ENCODE measurements at regions not wholly inside any gene's neighbourhood (a gene's known extent, or its start where the extent isn't known, plus 50 kb on each side); places are given as distances from the start of the nearest gene placed in this dataset.

DNA sequence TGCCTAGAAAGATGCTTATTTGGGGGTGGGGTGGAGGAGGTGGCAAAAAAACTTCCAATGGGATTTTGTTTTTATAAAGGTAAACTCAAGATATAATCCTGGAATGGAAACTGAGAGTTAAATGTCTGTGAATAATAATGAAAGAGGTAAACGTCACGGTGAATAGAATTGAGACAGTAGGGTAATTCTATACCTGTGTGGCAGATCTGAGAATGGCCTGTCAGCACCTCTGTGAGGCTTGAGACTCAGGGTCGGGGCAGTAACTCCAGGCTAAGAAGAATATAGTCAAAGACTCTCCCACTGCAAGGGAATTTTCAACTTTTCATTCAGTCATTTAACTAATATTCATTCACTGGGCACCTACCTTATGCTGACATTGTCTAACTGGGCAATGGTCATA lies 581.2 kb upstream of the ZNF608 start:
- no peak for DNase-seq (ENCODE audit: low spot score)

DNA sequence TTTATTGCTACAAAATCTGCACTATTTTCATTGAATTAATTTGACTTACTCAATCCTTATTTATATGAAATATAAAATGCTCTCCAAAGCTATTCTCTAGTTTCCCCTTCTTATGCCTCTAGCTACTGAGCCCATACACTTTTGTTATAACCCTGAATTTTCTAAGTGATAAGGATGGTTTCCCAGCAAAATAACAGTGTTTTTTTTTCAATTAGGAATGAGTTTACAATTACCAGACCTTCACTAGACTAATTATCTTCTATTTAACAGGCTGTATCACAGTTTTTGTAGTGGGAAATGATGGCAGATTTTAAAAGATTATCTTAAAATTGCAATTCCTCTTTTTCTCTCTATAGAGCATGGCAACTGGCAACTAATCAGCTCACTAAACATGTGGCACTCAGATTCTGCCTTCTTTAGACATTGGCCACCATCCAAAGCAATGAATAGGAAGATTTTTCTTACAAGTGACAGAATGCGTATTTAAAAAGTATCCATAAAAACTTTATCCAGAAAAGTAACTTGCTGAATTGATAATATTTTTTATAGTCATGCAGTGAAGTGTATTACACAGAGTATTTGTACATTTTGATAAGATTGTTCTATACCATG lies 585.7 kb upstream of the ZNF608 start:
- DNase-seq (ENCODE audit: low spot score), result no peak

DNA sequence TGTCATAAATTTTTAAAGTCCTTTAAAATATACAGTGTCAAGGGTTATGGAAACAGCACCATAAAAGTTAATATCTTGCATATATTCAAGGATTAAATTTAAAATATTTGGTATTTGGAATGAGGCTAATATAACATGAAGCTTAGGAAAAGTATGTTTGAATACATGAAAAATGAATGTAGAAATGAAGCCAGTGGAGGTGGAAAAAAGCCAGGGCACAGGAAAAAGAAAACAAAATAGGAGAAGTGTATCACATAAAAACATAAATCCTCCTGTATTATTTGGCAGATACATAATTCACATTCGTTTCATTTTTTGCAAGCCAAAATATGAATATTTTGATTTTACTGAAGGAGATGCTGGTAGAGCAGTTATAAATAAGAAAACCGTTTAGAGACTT lies 587.0 kb upstream of the ZNF608 start:
- DNase-seq (ENCODE audit: low spot score), result no peak

DNA sequence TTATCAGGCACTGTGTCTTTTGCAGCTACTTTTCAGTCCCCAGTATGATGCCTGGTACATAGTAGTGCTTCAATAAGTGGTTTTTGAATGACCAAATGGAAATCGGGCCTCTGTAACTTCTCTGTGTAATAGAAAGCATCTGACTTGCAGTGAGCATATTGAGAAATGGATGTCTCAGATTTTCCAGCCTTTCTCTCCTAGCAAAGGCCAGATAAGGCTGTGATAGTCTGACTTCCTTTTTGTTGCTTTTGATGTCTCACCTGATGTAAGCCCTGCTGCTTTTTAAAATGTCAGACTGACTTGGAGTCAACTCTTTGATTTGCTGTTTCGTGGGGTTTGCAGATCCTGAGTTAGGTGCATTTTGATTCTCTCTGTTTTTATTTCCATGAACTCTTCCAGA lies 590.0 kb upstream of the ZNF608 start:
- no peak for DNase-seq (ENCODE audit: low spot score)

GRCh38 chr5:125337294-125337693 lies 590.9 kb upstream of the ZNF608 start:
- no peak for DNase-seq (ENCODE audit: low spot score)

DNA sequence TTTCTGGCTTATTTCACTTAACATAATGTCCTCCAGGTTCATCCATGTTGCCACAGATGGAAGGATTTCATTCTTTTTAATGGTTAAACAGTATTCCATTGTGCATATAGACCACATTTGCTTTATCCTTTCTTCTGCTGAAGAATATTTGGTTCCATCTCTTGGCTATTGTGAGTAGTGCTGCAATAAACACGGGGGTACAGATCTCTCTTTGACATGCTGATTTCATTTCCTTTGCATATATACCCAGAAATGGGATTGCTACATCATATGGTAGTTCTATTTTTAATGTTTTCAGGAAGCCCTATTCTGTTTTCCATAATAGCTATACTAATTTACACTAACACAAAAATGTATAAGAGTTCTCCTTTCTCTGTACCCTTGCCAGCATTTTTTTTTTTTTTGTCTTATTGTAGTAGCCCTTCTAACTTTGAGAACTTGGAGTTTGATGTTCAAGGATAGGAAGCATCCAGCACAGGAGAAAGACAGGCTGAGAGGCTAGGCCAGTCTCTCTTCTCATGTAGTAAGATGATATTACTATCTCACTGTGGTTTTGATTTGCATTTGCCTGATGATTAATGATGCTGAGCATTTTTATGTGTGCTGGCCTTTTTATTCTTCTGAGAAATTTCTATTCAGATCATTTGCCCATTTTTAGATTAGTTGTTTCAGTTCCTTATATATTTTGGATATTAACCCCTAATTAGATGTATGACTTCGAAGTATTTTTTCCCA lies 592.2 kb upstream of the ZNF608 start:
- DNase-seq (ENCODE audit: low spot score), result no peak

DNA sequence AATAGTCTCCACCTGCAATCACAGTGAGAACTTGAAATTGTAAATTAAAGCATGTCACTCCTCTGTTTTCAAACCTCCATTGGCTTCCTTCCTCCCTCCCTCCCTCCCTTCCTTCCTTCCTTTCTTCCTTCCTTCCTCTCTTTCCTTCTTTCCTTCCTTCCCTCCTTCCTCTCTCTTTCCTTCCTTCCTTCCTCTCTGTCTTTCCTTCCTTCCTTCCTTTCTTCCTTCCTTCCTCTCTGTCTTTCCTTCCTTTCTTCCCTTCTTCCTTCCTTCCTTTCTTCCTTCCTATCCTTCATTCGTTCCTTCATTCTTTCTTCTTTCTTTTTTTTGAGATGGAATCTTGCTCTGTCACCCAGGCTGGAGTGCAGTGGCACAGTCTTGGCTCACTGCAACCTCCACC lies 595.0 kb upstream of the ZNF608 start:
- DNase-seq (ENCODE audit: low spot score), result no peak

DNA sequence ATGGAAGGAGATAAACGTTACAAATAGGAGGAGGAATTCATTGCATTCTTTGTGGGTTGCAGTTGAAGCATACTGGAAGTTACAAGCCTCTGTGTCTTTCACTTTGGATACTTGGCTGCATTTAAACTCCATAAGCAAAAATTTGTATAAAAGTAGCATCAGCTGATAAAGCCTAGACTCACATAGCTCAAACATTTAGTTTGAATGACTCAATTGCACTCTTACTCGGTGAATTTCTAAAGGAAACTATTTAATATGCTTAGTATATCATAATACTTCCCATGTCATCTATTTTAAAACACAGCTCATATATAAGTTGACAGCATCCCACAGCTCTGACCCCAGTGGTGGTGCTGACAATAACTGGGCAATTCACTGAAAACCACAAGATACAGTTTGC lies 596.6 kb upstream of the ZNF608 start:
- DNase-seq (ENCODE audit: low spot score), result no peak

DNA sequence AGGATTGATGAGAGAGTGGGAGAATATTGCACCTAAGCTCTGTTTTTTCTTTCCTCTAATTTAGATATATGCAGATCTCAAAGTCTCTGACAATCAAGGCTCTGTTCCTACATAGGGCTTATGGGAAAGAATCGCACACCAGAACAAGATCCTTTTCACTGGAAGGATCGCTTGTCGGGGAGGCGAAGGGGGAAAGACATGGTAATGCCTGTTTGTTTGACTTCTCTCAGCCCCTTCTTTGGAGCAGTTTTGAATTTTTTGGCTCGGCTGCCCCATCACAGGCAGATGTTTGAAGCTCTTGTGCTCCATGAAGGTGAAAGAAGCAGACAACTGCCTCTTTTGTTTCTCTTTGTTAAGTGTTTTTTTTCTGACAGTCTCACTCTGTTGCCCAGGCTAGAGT lies 599.9 kb upstream of the ZNF608 start:
- DNase-seq (ENCODE audit: low spot score), result no peak

DNA sequence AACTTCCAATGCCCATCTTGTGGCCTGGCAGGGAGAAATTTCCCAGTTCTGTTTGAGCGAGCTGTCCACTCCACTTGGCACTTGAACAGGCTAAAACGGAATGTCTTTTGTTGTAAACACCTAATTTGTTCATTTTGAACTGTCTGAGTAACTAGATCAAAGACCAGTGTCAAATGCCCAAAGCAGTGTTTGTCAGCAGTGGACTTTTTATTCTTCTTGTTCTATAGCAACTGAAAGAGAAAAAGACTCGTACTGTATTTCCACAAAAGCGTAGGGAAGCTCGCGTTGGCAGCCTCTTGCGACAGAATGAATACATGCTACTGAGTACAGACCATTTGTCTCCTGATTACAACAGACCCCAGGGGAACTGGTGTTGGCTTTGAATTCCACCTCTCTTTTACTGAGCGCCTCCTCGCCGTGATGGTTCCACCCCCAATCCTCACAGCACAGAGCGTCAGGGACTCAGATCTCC lies 601.8 kb upstream of the ZNF608 start:
- peak; percentile 48 for DNase-seq (ENCODE audit: low spot score)

- no peak for DNase-seq (ENCODE audit: low spot score)
Observed at GRCh38 chr5:125348936-125349831, 602.7 kb upstream of the ZNF608 start.

- DNase-seq (ENCODE audit: low spot score), result no peak
Observed at GRCh38 chr5:125357660-125358059, 611.2 kb upstream of the ZNF608 start.

GRCh38 chr5:125365747-125366146 lies 619.3 kb upstream of the ZNF608 start:
- DNase-seq (ENCODE audit: low spot score), result no peak

DNA sequence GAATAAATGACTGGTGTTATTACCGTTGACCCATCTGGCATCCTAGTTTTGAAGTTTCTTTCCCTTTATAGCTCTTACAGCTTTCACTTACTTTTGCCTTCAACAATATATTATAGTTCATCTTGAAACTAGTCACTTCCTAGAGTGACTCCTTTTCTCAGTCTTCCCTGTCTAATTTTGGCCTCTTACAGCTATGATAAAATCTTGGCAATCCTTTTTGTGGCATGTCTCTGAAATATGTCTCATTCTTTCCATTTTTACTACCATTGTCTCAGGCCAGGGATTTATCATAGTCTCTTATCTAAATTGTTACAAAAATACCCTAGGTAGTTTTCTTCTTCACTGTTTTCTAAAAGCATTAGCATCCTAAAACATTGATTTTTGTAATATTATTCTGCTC lies 621.3 kb upstream of the ZNF608 start:
- DNase-seq (ENCODE audit: low spot score), result no peak

GRCh38 chr5:125370461-125371205 lies 624.2 kb upstream of the ZNF608 start:
- no peak for DNase-seq (ENCODE audit: low spot score)

- peak; percentile 48 for DNase-seq (ENCODE audit: low spot score)
Observed at GRCh38 chr5:125372694-125373631, 626.5 kb upstream of the ZNF608 start.

- no peak for DNase-seq (ENCODE audit: low spot score)
Observed at GRCh38 chr5:125375143-125375542, 628.7 kb upstream of the ZNF608 start.

GRCh38 chr5:125376059-125376641 lies 629.7 kb upstream of the ZNF608 start:
- DNase-seq (ENCODE audit: low spot score), result no peak

- DNase-seq (ENCODE audit: low spot score), result no peak
Observed at GRCh38 chr5:125377141-125377540, 630.7 kb upstream of the ZNF608 start.

DNA sequence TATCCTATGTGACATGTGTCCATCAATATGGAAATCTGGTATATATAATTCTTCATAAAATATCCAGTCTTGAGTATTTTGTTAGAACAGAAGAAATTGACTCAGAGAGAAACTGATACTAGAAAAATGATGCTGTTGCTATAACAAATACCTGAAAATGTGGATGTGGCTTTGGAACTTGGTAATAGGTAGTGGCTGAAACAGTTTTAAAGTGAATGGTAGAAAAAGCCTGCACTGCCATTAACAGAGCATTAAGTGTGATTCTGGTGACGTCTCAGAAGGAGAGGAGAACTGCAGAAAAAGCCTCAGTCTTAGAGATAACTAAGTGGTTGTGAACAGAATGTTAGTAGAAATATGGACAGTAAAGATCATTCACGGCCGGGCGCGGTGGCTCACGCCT lies 634.9 kb upstream of the ZNF608 start:
- no peak for DNase-seq (ENCODE audit: low spot score)

- no peak for DNase-seq (ENCODE audit: low spot score)
Observed at GRCh38 chr5:125384071-125384470, 637.6 kb upstream of the ZNF608 start.
